ENCODE measurements at regions not wholly inside any gene's neighbourhood (a gene's known extent, or its start where the extent isn't known, plus 50 kb on each side); places are given as distances from the start of the nearest gene placed in this dataset.

GRCh38 chr14:85124631-85125290 is 405.2 kb upstream of the FLRT2 start:
- no peak for ATAC-seq
- Histone ChIP-seq H3K27ac (ENCODE audit: low read depth, low read length) (no peak overlapping the region), H3K4me3 (ENCODE audit: low read length) (no peak overlapping the region), H3K27me3 (ENCODE audit: control insufficient read depth in 2 of 2, insufficient read depth in 2 of 2, low read length in 2 of 2) (no peaks in the 10 kb centered on the region), H3K4me1 (ENCODE audit: control insufficient read depth in 2 of 2, insufficient read depth in 2 of 2, low read length in 2 of 2) (no peaks in the 10 kb centered on the region), H3K36me3 (ENCODE audit: control insufficient read depth in 2 of 3, insufficient read depth in 3 of 3, low read length in 3 of 3) (no peaks in the 10 kb centered on the region), H3K9me3 (ENCODE audit: control insufficient read depth in 2 of 3, low read length in 3 of 3) (no peaks in the 10 kb centered on the region)
- H3K36me3 Mint-ChIP-seq: no peaks in the 10 kb centered on the region
- POLR2A ChIA-PET: no interaction called here
- no peaks in the 10 kb centered on the region for H3K27me3 Mint-ChIP-seq
- H3K27ac Mint-ChIP-seq: no peak overlapping the region
- DNase-seq: no peak
- no peaks in the 10 kb centered on the region for H3K4me1 Mint-ChIP-seq
- no peak overlapping the region for H3K4me3 Mint-ChIP-seq
- intact Hi-C loops (cut with micrococcal nuclease): no loop called here
- H3K9me3 Mint-ChIP-seq: peaks cover 0 to 7% (median 4%) of the 10 kb centered on the region in 11 donors
- CTCF ChIA-PET: no interaction called here

GRCh38 chr14:85125291-85125670 is 404.7 kb upstream of the FLRT2 start:
- H3K36me3 ChIP-seq (ENCODE audit: control insufficient read depth in 2 of 3, insufficient read depth in 3 of 3, low read length in 3 of 3): no peaks in the 10 kb centered on the region
- H3K27ac ChIP-seq (ENCODE audit: low read depth, low read length): no peak overlapping the region
- DNase-seq (no peak), ATAC-seq (no peak)
- H3K4me3 ChIP-seq (ENCODE audit: low read length): no peak overlapping the region
- intact Hi-C loops (cut with micrococcal nuclease): no loop called here
- no peak overlapping the region for H3K4me3 Mint-ChIP-seq
- H3K36me3 Mint-ChIP-seq: no peaks in the 10 kb centered on the region
- H3K4me1 Mint-ChIP-seq: no peaks in the 10 kb centered on the region
- peaks cover 0 to 7% (median 4%) of the 10 kb centered on the region in 11 donors for H3K9me3 Mint-ChIP-seq
- no peak overlapping the region for H3K27ac Mint-ChIP-seq
- ChIA-PET POLR2A (no interaction called here), CTCF (no interaction called here)
- H3K27me3 ChIP-seq (ENCODE audit: control insufficient read depth in 2 of 2, insufficient read depth in 2 of 2, low read length in 2 of 2): no peaks in the 10 kb centered on the region
- no peaks in the 10 kb centered on the region for H3K27me3 Mint-ChIP-seq
- H3K9me3 ChIP-seq (ENCODE audit: control insufficient read depth in 2 of 3, low read length in 3 of 3): no peaks in the 10 kb centered on the region
- no peaks in the 10 kb centered on the region for H3K4me1 ChIP-seq (ENCODE audit: control insufficient read depth in 2 of 2, insufficient read depth in 2 of 2, low read length in 2 of 2)

GRCh38 chr14:85129921-85130320 is 400.0 kb upstream of the FLRT2 start:
- H3K4me1 Mint-ChIP-seq: no peaks in the 10 kb centered on the region
- Histone ChIP-seq H3K4me3 (ENCODE audit: low read length) (no peak overlapping the region), H3K9me3 (ENCODE audit: control insufficient read depth in 2 of 3, low read length in 3 of 3) (no peaks in the 10 kb centered on the region), H3K27ac (ENCODE audit: low read depth, low read length) (no peak overlapping the region), H3K36me3 (ENCODE audit: control insufficient read depth in 2 of 3, insufficient read depth in 3 of 3, low read length in 3 of 3) (no peaks in the 10 kb centered on the region), H3K27me3 (ENCODE audit: control insufficient read depth in 2 of 2, insufficient read depth in 2 of 2, low read length in 2 of 2) (no peaks in the 10 kb centered on the region), H3K4me1 (ENCODE audit: control insufficient read depth in 2 of 2, insufficient read depth in 2 of 2, low read length in 2 of 2) (no peaks in the 10 kb centered on the region)
- H3K27me3 Mint-ChIP-seq: no peaks in the 10 kb centered on the region
- no peak for DNase-seq
- H3K27ac Mint-ChIP-seq: no peak overlapping the region
- H3K9me3 Mint-ChIP-seq: peaks cover 0 to 11% (median 4%) of the 10 kb centered on the region in 11 donors
- ATAC-seq: no peak
- no peak overlapping the region for H3K4me3 Mint-ChIP-seq
- CTCF ChIA-PET: no interaction called here
- POLR2A ChIA-PET: no interaction called here
- intact Hi-C loops (cut with micrococcal nuclease): no loop called here
- no peaks in the 10 kb centered on the region for H3K36me3 Mint-ChIP-seq

- Mint-ChIP-seq H3K9me3 (peaks cover 0 to 11% (median 4%) of the 10 kb centered on the region in 11 donors), H3K4me1 (no peaks in the 10 kb centered on the region), H3K36me3 (no peaks in the 10 kb centered on the region), H3K27ac (no peak overlapping the region), H3K4me3 (no peak overlapping the region), H3K27me3 (no peaks in the 10 kb centered on the region)
- intact Hi-C loops (cut with micrococcal nuclease): no loop called here
- Histone ChIP-seq H3K27ac (ENCODE audit: low read depth, low read length) (no peak overlapping the region), H3K27me3 (ENCODE audit: control insufficient read depth in 2 of 2, insufficient read depth in 2 of 2, low read length in 2 of 2) (no peaks in the 10 kb centered on the region), H3K36me3 (ENCODE audit: control insufficient read depth in 2 of 3, insufficient read depth in 3 of 3, low read length in 3 of 3) (no peaks in the 10 kb centered on the region), H3K9me3 (ENCODE audit: control insufficient read depth in 2 of 3, low read length in 3 of 3) (no peaks in the 10 kb centered on the region), H3K4me1 (ENCODE audit: control insufficient read depth in 2 of 2, insufficient read depth in 2 of 2, low read length in 2 of 2) (no peaks in the 10 kb centered on the region), H3K4me3 (ENCODE audit: low read length) (no peak overlapping the region)
- ChIA-PET POLR2A (no interaction called here), CTCF (interaction anchor here (0.6 kb wide), 1 partner anchor 13 kb away, joined by 3 read pairs; no protein-coding TSS in a partner anchor)
- ATAC-seq (no peak), DNase-seq (no peak)
Measured at GRCh38 chr14:85131226-85131922, 398.6 kb upstream of the FLRT2 start.

GRCh38 chr14:85142982-85143381 is 387.0 kb upstream of the FLRT2 start:
- no peaks in the 10 kb centered on the region for H3K4me1 ChIP-seq (ENCODE audit: control insufficient read depth in 2 of 2, insufficient read depth in 2 of 2, low read length in 2 of 2)
- Mint-ChIP-seq H3K27me3 (no peaks in the 10 kb centered on the region), H3K27ac (no peak overlapping the region), H3K9me3 (peaks cover 0 to 17% (median 4%) of the 10 kb centered on the region in 11 donors), H3K4me3 (no peak overlapping the region), H3K36me3 (no peaks in the 10 kb centered on the region), H3K4me1 (no peaks in the 10 kb centered on the region)
- H3K27me3 ChIP-seq (ENCODE audit: control insufficient read depth in 2 of 2, insufficient read depth in 2 of 2, low read length in 2 of 2): no peaks in the 10 kb centered on the region
- CTCF ChIA-PET: no interaction called here
- intact Hi-C loops (cut with micrococcal nuclease): no loop called here
- H3K36me3 ChIP-seq (ENCODE audit: control insufficient read depth in 2 of 3, insufficient read depth in 3 of 3, low read length in 3 of 3): no peaks in the 10 kb centered on the region
- no peak overlapping the region for H3K27ac ChIP-seq (ENCODE audit: low read depth, low read length)
- no peaks in the 10 kb centered on the region for H3K9me3 ChIP-seq (ENCODE audit: control insufficient read depth in 2 of 3, low read length in 3 of 3)
- no peak overlapping the region for H3K4me3 ChIP-seq (ENCODE audit: low read length)
- no peak for DNase-seq
- POLR2A ChIA-PET: no interaction called here
- ATAC-seq: no peak

GRCh38 chr14:85146779-85147178 is 383.2 kb upstream of the FLRT2 start:
- peaks cover 0 to 22% (median 4%) of the 10 kb centered on the region in 11 donors for H3K9me3 Mint-ChIP-seq
- intact Hi-C loops (cut with micrococcal nuclease): no loop called here
- Histone ChIP-seq H3K27me3 (ENCODE audit: control insufficient read depth in 2 of 2, insufficient read depth in 2 of 2, low read length in 2 of 2) (no peaks in the 10 kb centered on the region), H3K9me3 (ENCODE audit: control insufficient read depth in 2 of 3, low read length in 3 of 3) (no peaks in the 10 kb centered on the region), H3K36me3 (ENCODE audit: control insufficient read depth in 2 of 3, insufficient read depth in 3 of 3, low read length in 3 of 3) (no peaks in the 10 kb centered on the region), H3K27ac (ENCODE audit: low read depth, low read length) (no peak overlapping the region), H3K4me3 (ENCODE audit: low read length) (no peak overlapping the region), H3K4me1 (ENCODE audit: control insufficient read depth in 2 of 2, insufficient read depth in 2 of 2, low read length in 2 of 2) (no peaks in the 10 kb centered on the region)
- no peak overlapping the region for H3K4me3 Mint-ChIP-seq
- ChIA-PET POLR2A (no interaction called here), CTCF (no interaction called here)
- no peaks in the 10 kb centered on the region for H3K36me3 Mint-ChIP-seq
- H3K27ac Mint-ChIP-seq: no peak overlapping the region
- DNase-seq (no peak), ATAC-seq (no peak)
- no peaks in the 10 kb centered on the region for H3K27me3 Mint-ChIP-seq
- H3K4me1 Mint-ChIP-seq: no peaks in the 10 kb centered on the region

GRCh38 chr14:85150166-85150565 is 379.8 kb upstream of the FLRT2 start:
- ChIA-PET POLR2A (no interaction called here), CTCF (no interaction called here)
- H3K4me1 ChIP-seq (ENCODE audit: control insufficient read depth in 2 of 2, insufficient read depth in 2 of 2, low read length in 2 of 2): no peaks in the 10 kb centered on the region
- Mint-ChIP-seq H3K36me3 (no peaks in the 10 kb centered on the region), H3K27me3 (no peaks in the 10 kb centered on the region), H3K4me3 (no peak overlapping the region), H3K4me1 (no peaks in the 10 kb centered on the region), H3K9me3 (peaks cover 0 to 22% (median 6%) of the 10 kb centered on the region in 11 donors), H3K27ac (no peak overlapping the region)
- H3K27me3 ChIP-seq (ENCODE audit: control insufficient read depth in 2 of 2, insufficient read depth in 2 of 2, low read length in 2 of 2): no peaks in the 10 kb centered on the region
- no peak overlapping the region for H3K27ac ChIP-seq (ENCODE audit: low read depth, low read length)
- intact Hi-C loops (cut with micrococcal nuclease): no loop called here
- no peaks in the 10 kb centered on the region for H3K36me3 ChIP-seq (ENCODE audit: control insufficient read depth in 2 of 3, insufficient read depth in 3 of 3, low read length in 3 of 3)
- no peak overlapping the region for H3K4me3 ChIP-seq (ENCODE audit: low read length)
- no peaks in the 10 kb centered on the region for H3K9me3 ChIP-seq (ENCODE audit: control insufficient read depth in 2 of 3, low read length in 3 of 3)
- ATAC-seq: no peak
- DNase-seq: no peak

All from naive thymus-derived CD4-positive, alpha-beta T cell (primary cell).